ENCODE measurements at regions not wholly inside any gene's neighbourhood (a gene's known extent, or its start where the extent isn't known, plus 50 kb on each side); places are given as distances from the start of the nearest gene placed in this dataset.

GRCh38 chr13:48176781-48177180 is 56.2 kb upstream of the ITM2B start (continued):
- TF ChIP-seq PHF5A (CRISPR knock-in tag; IDR thresholded peaks at IDR 0.05; ENCODE audit: low read depth, unreplicated experiment), result no peak

- H2AFZ ChIP-seq (ENCODE audit: low read length), result no peak overlapping the region
- no peaks in the 10 kb centered on the region for H3K4me1 ChIP-seq (ENCODE audit: insufficient read depth, low read length)
- H3K9me3 ChIP-seq (ENCODE audit: low read length), result no peaks in the 10 kb centered on the region
- H3K4me3 ChIP-seq (replicated peaks in 1 of 3; ENCODE audit: insufficient read depth in 1 of 3, low read depth in 2 of 3, low read length in 3 of 3), result no peak overlapping the region
- H4K20me1 ChIP-seq (ENCODE audit: insufficient read depth, low read length), result no peaks in the 10 kb centered on the region
- intact Hi-C loops (cut with micrococcal nuclease; ENCODE audit: unreplicated experiment), result no loop called here
- BruUV-seq (replicated peaks), result no TSS peak
- no peaks in the 10 kb centered on the region for H3K36me3 ChIP-seq (replicated peaks in 1 of 2; ENCODE audit: control insufficient read depth in 1 of 2, insufficient read depth in 2 of 2, low read length in 2 of 2)
- POLR2A ChIA-PET, result no interaction called here
- ATAC-seq (no peak), DNase-seq (ENCODE audit: low spot score) (no peak), FAIRE-seq (no peak)
- in situ Hi-C loops (cut with HindIII; ENCODE audit: extremely low pct_ligation_motif_present, low pct_unique_long_range_greater_than_20kb), result no loop called here
- 89% methylated on average over 1 of the region's 1 CpG for WGBS (ENCODE audit: low lambda C conversion rate)
- CTCF ChIA-PET (ENCODE audit: low intra/inter-chr PET ratio, low total read pairs), result no interaction called here
- no peak overlapping the region for H3K27ac ChIP-seq (ENCODE audit: extremely low read length, insufficient read depth, low read length)
- no peak overlapping the region for H3K4me2 ChIP-seq (ENCODE audit: low read depth, low read length)
- no peak overlapping the region for H3K9ac ChIP-seq (ENCODE audit: insufficient read depth, low read depth, low read length)
- H3K27me3 ChIP-seq (ENCODE audit: control insufficient read depth in 1 of 2, insufficient read depth in 2 of 2, low read length in 2 of 2), result no peaks in the 10 kb centered on the region
- no peaks in the 10 kb centered on the region for H3K79me2 ChIP-seq (ENCODE audit: insufficient read depth, low read length)
- no peak for TF ChIP-seq FIP1L1 (IDR thresholded peaks at IDR 0.05; ENCODE audit: borderline replicate concordance, insufficient read depth, low read depth, low read length)
- no peak for TF ChIP-seq PAXIP1 (CRISPR knock-in tag; conservative IDR thresholded peaks at IDR 0.05)
- no peak for TF ChIP-seq IRF2 (CRISPR knock-in tag; IDR thresholded peaks at IDR 0.05)
- TF ChIP-seq ZNF350 (CRISPR knock-in tag; IDR thresholded peaks at IDR 0.05; ENCODE audit: borderline replicate concordance, low read depth), result no peak
- TF ChIP-seq NR2C2 (CRISPR knock-in tag; IDR thresholded peaks at IDR 0.05; ENCODE audit: borderline replicate concordance), result no peak
- no peak for TF ChIP-seq DZIP1 (CRISPR knock-in tag; IDR thresholded peaks at IDR 0.05)
- TF ChIP-seq PBX2 (CRISPR knock-in tag; IDR thresholded peaks at IDR 0.05), result no peak
- no peak for TF ChIP-seq MED13 (CRISPR knock-in tag; IDR thresholded peaks at IDR 0.05)
- no peak for TF ChIP-seq TIGD3 (CRISPR knock-in tag; IDR thresholded peaks at IDR 0.05; ENCODE audit: borderline replicate concordance)
- TF ChIP-seq ZBTB7B (CRISPR knock-in tag; IDR thresholded peaks at IDR 0.05), result no peak
- TF ChIP-seq ZNF282 (IDR thresholded peaks at IDR 0.05; ENCODE audit: partially characterized antibody), result no peak
- TF ChIP-seq ZNF724P (CRISPR knock-in tag; IDR thresholded peaks at IDR 0.05; ENCODE audit: borderline replicate concordance), result no peak
- TF ChIP-seq ETV6 (CRISPR knock-in tag; conservative IDR thresholded peaks at IDR 0.05), result no peak
- TF ChIP-seq ZNF547 (CRISPR knock-in tag; IDR thresholded peaks at IDR 0.05), result no peak
- no peak for TF ChIP-seq RBFOX2 (IDR thresholded peaks at IDR 0.05; ENCODE audit: low read depth, low read length)
Observed at GRCh38 chr13:48175185-48175584, 57.8 kb upstream of the ITM2B start.

Measured in HepG2 (cell line).